Kidney epithelial cell (primary cell): ENCODE measurements at regions not wholly inside any gene's neighbourhood (a gene's known extent, or its start where the extent isn't known, plus 50 kb on each side); places are given as distances from the start of the nearest gene placed in this dataset.

Source experiments
- DNase-seq: peaks from one replicate; pipeline ENCODE4 v3.0.0-alpha.2; 2010; ENCODE audit warnings: low read depth
- H3K27me3 ChIP-seq: 2 replicates; pipeline ENCODE4 v1.6.0; 2011; ENCODE audit warnings: low read length; ENCODE audit not compliant: control insufficient read depth, insufficient read depth
- H3K36me3 ChIP-seq: 2 replicates; pipeline ENCODE4 v1.5.1; 2011; ENCODE audit warnings: low read length; ENCODE audit not compliant: control insufficient read depth, insufficient read depth
- H3K4me3 ChIP-seq: 2 replicates; pipeline ENCODE4 v1.5.1; 2011; ENCODE audit warnings: low read depth, mild to moderate bottlenecking, control low read depth, low read length
- CTCF ChIP-seq: IDR thresholded peaks from 2 replicates; pipeline ENCODE4 v1.5.1; 2011; ENCODE audit warnings: mild to moderate bottlenecking, moderate library complexity, low read length, control low read depth, inconsistent platforms; ENCODE audit not compliant: insufficient read depth, poor library complexity, severe bottlenecking

GRCh38 chr6:47400581-47400980, 77.0 kb upstream of the CD2AP start:
- Histone ChIP-seq H3K4me3 (no peak overlapping the region), H3K27me3 (no peaks in the 10 kb centered on the region), H3K36me3 (no peaks in the 10 kb centered on the region)
- TF ChIP-seq CTCF, result no peak
- no peak for DNase-seq

DNA sequence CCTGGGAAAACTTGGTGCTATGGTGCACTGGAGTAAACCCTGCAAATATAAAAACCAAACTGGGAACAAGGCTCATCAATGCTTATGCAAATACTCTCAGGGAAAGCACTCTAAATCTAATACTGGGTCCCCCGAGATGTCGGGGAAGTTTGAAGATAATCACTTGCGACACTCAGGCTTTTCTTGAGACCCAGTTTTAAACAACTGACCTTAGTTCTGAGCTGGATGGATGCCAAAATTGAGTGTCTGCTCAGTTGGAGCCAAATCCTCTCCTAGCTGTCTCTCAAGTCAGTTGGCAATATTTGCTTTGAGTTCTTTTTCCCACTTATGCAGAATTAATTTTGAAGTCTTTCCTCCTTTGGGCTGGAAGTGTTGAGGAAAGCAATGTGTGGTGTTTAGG, 75.5 kb upstream of the CD2AP start:
- Histone ChIP-seq H3K36me3 (no peaks in the 10 kb centered on the region), H3K27me3 (no peaks in the 10 kb centered on the region), H3K4me3 (no peak overlapping the region)
- no peak for DNase-seq
- no peak for TF ChIP-seq CTCF

DNA sequence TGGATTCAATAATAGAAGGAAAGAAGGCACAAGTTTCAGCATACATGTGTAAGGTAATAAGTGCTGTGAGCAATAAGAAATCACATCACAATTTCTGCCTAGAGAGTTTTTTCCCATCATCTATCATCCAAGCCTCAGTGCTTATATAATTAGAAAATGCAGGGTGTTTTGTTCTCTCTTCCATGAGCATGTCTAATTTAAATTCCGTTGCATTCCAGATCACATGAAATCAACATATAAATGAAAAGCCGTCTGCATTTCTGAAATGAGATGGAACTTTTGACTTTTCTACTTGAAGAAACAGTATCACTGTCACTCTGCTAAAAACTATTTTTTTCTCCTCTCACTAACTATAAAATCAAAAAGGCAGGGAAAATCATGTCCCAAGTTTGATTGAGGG, 74.5 kb upstream of the CD2AP start:
- H3K36me3 ChIP-seq, result no peaks in the 10 kb centered on the region
- H3K4me3 ChIP-seq, result no peak overlapping the region
- DNase-seq, result no peak
- no peak for TF ChIP-seq CTCF
- no peaks in the 10 kb centered on the region for H3K27me3 ChIP-seq

GRCh38 chr6:47403801-47404200, 73.8 kb upstream of the CD2AP start:
- no peak overlapping the region for H3K4me3 ChIP-seq
- TF ChIP-seq CTCF, result no peak
- DNase-seq, result no peak
- H3K27me3 ChIP-seq, result no peaks in the 10 kb centered on the region
- no peaks in the 10 kb centered on the region for H3K36me3 ChIP-seq

- no peaks in the 10 kb centered on the region for H3K27me3 ChIP-seq
- no peak for TF ChIP-seq CTCF
- H3K4me3 ChIP-seq, result no peak overlapping the region
- no peak for DNase-seq
- H3K36me3 ChIP-seq, result no peaks in the 10 kb centered on the region
These were observed 73.2 kb upstream of the CD2AP start for GRCh38 chr6:47404435-47404834.

GRCh38 chr6:47405273-47405672, 72.3 kb upstream of the CD2AP start:
- Histone ChIP-seq H3K27me3 (no peaks in the 10 kb centered on the region), H3K4me3 (no peak overlapping the region), H3K36me3 (no peaks in the 10 kb centered on the region)
- DNase-seq, result no peak
- no peak for TF ChIP-seq CTCF
